ENCODE measurements at regions not wholly inside any gene's neighbourhood (a gene's known extent, or its start where the extent isn't known, plus 50 kb on each side); places are given as distances from the start of the nearest gene placed in this dataset.

GRCh38 chr10:22770270-22770669 is 55.9 kb upstream of the PIP4K2A start (continued):
- TF ChIP-seq FOXA1 (IDR thresholded peaks at IDR 0.05) (no peak), FOXA1 (CRISPR knock-in tag; IDR thresholded peaks at IDR 0.05) (no peak), ZNF207 (IDR thresholded peaks at IDR 0.05; ENCODE audit: borderline replicate concordance) (no peak), GTF3A (CRISPR knock-in tag; conservative IDR thresholded peaks at IDR 0.05) (no peak), ZNF552 (CRISPR knock-in tag; IDR thresholded peaks at IDR 0.05; ENCODE audit: borderline replicate concordance) (no peak), CBX1 (IDR thresholded peaks at IDR 0.05; ENCODE audit: low read depth) (no peak), NFIB (CRISPR knock-in tag; IDR thresholded peaks at IDR 0.05; ENCODE audit: borderline replicate concordance) (no peak), ZBTB33 (CRISPR knock-in tag; IDR thresholded peaks at IDR 0.05) (no peak)
- TF ChIP-seq, protein P1, sequence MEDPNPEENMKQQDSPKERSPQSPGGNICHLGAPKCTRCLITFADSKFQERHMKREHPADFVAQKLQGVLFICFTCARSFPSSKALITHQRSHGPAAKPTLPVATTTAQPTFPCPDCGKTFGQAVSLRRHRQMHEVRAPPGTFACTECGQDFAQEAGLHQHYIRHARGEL (CRISPR knock-in tag; IDR thresholded peaks at IDR 0.05), result no peak
- TF ChIP-seq, protein P2, sequence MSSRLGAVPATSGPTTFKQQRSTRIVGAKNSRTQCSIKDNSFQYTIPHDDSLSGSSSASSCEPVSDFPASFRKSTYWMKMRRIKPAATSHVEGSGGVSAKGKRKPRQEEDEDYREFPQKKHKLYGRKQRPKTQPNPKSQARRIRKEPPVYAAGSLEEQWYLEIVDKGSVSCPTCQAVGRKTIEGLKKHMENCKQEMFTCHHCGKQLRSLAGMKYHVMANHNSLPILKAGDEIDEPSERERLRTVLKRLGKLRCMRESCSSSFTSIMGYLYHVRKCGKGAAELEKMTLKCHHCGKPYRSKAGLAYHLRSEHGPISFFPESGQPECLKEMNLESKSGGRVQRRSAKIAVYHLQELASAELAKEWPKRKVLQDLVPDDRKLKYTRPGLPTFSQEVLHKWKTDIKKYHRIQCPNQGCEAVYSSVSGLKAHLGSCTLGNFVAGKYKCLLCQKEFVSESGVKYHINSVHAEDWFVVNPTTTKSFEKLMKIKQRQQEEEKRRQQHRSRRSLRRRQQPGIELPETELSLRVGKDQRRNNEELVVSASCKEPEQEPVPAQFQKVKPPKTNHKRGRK (CRISPR knock-in tag; IDR thresholded peaks at IDR 0.05), result no peak

- H3K79me2 ChIP-seq (ENCODE audit: insufficient read depth, low read length), result no peaks in the 10 kb centered on the region
- intact Hi-C loops (cut with micrococcal nuclease; ENCODE audit: unreplicated experiment), result no loop called here
- no peak overlapping the region for H3K4me3 ChIP-seq (replicated peaks in 1 of 3; ENCODE audit: insufficient read depth in 1 of 3, low read depth in 2 of 3, low read length in 3 of 3)
- no peak overlapping the region for H3K9ac ChIP-seq (ENCODE audit: insufficient read depth, low read depth, low read length)
- no peaks in the 10 kb centered on the region for H4K20me1 ChIP-seq (ENCODE audit: insufficient read depth, low read length)
- FAIRE-seq, result no peak
- no peak for ATAC-seq
- H3K9me3 ChIP-seq (ENCODE audit: low read length), result no peaks in the 10 kb centered on the region
- H3K4me2 ChIP-seq (ENCODE audit: low read depth, low read length), result no peak overlapping the region
- peaks cover 5% of the 10 kb centered on the region; the same call in 1 of the 2 replicates for H3K4me1 ChIP-seq (ENCODE audit: insufficient read depth, low read length)
- H3K27ac ChIP-seq (ENCODE audit: extremely low read length, insufficient read depth, low read length), result no peak overlapping the region
- H3K27me3 ChIP-seq (ENCODE audit: control insufficient read depth in 1 of 2, insufficient read depth in 2 of 2, low read length in 2 of 2), result no peaks in the 10 kb centered on the region; a peak in 1 of 5 replicates
- no peaks in the 10 kb centered on the region for H3K36me3 ChIP-seq (replicated peaks in 1 of 2; ENCODE audit: control insufficient read depth in 1 of 2, insufficient read depth in 2 of 2, low read length in 2 of 2)
- ChIA-PET CTCF (ENCODE audit: low intra/inter-chr PET ratio, low total read pairs) (no interaction called here), POLR2A (no interaction called here)
- DNase-seq (ENCODE audit: low spot score), result no peak
- in situ Hi-C loops (cut with HindIII; ENCODE audit: extremely low pct_ligation_motif_present, low pct_unique_long_range_greater_than_20kb), result no loop called here
- BruUV-seq (replicated peaks), result no TSS peak
- no peak overlapping the region for H2AFZ ChIP-seq (ENCODE audit: low read length)
- WGBS (ENCODE audit: low lambda C conversion rate), result 83% methylated on average over 2 of the region's 2 CpGs
- TF ChIP-seq, protein P3, sequence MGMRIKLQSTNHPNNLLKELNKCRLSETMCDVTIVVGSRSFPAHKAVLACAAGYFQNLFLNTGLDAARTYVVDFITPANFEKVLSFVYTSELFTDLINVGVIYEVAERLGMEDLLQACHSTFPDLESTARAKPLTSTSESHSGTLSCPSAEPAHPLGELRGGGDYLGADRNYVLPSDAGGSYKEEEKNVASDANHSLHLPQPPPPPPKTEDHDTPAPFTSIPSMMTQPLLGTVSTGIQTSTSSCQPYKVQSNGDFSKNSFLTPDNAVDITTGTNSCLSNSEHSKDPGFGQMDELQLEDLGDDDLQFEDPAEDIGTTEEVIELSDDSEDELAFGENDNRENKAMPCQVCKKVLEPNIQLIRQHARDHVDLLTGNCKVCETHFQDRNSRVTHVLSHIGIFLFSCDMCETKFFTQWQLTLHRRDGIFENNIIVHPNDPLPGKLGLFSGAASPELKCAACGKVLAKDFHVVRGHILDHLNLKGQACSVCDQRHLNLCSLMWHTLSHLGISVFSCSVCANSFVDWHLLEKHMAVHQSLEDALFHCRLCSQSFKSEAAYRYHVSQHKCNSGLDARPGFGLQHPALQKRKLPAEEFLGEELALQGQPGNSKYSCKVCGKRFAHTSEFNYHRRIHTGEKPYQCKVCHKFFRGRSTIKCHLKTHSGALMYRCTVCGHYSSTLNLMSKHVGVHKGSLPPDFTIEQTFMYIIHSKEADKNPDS (CRISPR knock-in tag; IDR thresholded peaks at IDR 0.05), result no peak
- TF ChIP-seq SKI (IDR thresholded peaks at IDR 0.05; ENCODE audit: partially characterized antibody) (no peak), NFKBIZ (CRISPR knock-in tag; IDR thresholded peaks at IDR 0.05) (no peak), CENPX (CRISPR knock-in tag; IDR thresholded peaks at IDR 0.05) (no peak), ZNF180 (CRISPR knock-in tag; IDR thresholded peaks at IDR 0.05; ENCODE audit: borderline replicate concordance, low read depth) (no peak)
- TF ChIP-seq, protein P4, sequence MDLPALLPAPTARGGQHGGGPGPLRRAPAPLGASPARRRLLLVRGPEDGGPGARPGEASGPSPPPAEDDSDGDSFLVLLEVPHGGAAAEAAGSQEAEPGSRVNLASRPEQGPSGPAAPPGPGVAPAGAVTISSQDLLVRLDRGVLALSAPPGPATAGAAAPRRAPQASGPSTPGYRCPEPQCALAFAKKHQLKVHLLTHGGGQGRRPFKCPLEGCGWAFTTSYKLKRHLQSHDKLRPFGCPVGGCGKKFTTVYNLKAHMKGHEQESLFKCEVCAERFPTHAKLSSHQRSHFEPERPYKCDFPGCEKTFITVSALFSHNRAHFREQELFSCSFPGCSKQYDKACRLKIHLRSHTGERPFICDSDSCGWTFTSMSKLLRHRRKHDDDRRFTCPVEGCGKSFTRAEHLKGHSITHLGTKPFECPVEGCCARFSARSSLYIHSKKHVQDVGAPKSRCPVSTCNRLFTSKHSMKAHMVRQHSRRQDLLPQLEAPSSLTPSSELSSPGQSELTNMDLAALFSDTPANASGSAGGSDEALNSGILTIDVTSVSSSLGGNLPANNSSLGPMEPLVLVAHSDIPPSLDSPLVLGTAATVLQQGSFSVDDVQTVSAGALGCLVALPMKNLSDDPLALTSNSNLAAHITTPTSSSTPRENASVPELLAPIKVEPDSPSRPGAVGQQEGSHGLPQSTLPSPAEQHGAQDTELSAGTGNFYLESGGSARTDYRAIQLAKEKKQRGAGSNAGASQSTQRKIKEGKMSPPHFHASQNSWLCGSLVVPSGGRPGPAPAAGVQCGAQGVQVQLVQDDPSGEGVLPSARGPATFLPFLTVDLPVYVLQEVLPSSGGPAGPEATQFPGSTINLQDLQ (CRISPR knock-in tag; IDR thresholded peaks at IDR 0.05), result no peak
These were observed 53.5 kb upstream of the PIP4K2A start for GRCh38 chr10:22767859-22768258.
